ENCODE measurements at regions not wholly inside any gene's neighbourhood (a gene's known extent, or its start where the extent isn't known, plus 50 kb on each side); places are given as distances from the start of the nearest gene placed in this dataset.

DNA sequence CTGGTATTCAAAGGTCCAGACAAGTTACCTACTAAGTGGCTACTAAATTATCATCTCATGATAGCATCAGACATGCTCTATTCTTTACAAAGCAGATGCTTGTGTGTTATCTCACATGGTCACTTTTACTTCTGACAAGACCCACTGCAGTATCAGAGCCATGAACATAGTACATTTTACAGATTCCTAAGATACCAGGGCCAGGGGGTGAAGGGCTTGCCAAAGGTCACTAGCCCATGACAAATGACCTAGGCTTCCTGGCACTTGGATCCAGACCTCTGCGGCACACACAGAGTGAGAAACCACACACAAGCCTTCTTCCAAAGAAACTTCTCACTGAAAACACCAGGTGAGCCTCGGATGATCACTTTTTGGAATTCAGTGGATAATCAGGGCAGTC is 446.8 kb downstream of the EIPR1 start:
- no peak overlapping the region for H3K4me3 ChIP-seq (ENCODE audit: low read depth, poor library complexity, severe bottlenecking)
- intact Hi-C loops (cut with DNase I; ENCODE audit: low total_unique reads), result no loop called here
- 80% methylated on average over 2 of the region's 2 CpGs for WGBS, 2 donors
- TF ChIP-seq, protein P1, sequence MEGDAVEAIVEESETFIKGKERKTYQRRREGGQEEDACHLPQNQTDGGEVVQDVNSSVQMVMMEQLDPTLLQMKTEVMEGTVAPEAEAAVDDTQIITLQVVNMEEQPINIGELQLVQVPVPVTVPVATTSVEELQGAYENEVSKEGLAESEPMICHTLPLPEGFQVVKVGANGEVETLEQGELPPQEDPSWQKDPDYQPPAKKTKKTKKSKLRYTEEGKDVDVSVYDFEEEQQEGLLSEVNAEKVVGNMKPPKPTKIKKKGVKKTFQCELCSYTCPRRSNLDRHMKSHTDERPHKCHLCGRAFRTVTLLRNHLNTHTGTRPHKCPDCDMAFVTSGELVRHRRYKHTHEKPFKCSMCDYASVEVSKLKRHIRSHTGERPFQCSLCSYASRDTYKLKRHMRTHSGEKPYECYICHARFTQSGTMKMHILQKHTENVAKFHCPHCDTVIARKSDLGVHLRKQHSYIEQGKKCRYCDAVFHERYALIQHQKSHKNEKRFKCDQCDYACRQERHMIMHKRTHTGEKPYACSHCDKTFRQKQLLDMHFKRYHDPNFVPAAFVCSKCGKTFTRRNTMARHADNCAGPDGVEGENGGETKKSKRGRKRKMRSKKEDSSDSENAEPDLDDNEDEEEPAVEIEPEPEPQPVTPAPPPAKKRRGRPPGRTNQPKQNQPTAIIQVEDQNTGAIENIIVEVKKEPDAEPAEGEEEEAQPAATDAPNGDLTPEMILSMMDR (IDR thresholded peaks at IDR 0.05), result no peak
- no peak for TF ChIP-seq POLR2A (IDR thresholded peaks at IDR 0.05)
- DNase-seq (ENCODE audit: low spot score in 2 of 2), result peak in 1 of 2 donors; percentile 21

DNA sequence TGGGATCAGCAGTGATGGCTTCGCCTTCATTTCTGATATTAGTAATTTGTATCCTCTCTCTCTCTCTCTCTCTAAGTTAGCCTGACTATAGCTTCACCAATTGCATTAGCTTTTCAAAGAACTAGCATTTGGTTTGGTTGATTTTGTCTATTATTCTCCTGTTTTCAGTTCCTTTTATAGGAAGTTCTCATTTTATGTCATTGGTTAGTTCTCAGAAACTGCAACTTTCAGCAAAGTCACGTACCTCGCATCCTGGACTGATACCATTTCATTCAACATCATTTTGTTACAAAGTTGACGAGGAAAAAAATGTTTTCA is 450.8 kb downstream of the EIPR1 start:
- WGBS, 2 donors, result 67 to 88% methylated on average over 4 of the region's 4 CpGs
- intact Hi-C loops (cut with DNase I; ENCODE audit: low total_unique reads), result no loop called here
- no peak for TF ChIP-seq POLR2A (IDR thresholded peaks at IDR 0.05)
- TF ChIP-seq, protein P1 (IDR thresholded peaks at IDR 0.05), result no peak
- DNase-seq (ENCODE audit: low spot score in 2 of 2), result no peak
- no peak overlapping the region for H3K4me3 ChIP-seq (ENCODE audit: low read depth, poor library complexity, severe bottlenecking)

DNA sequence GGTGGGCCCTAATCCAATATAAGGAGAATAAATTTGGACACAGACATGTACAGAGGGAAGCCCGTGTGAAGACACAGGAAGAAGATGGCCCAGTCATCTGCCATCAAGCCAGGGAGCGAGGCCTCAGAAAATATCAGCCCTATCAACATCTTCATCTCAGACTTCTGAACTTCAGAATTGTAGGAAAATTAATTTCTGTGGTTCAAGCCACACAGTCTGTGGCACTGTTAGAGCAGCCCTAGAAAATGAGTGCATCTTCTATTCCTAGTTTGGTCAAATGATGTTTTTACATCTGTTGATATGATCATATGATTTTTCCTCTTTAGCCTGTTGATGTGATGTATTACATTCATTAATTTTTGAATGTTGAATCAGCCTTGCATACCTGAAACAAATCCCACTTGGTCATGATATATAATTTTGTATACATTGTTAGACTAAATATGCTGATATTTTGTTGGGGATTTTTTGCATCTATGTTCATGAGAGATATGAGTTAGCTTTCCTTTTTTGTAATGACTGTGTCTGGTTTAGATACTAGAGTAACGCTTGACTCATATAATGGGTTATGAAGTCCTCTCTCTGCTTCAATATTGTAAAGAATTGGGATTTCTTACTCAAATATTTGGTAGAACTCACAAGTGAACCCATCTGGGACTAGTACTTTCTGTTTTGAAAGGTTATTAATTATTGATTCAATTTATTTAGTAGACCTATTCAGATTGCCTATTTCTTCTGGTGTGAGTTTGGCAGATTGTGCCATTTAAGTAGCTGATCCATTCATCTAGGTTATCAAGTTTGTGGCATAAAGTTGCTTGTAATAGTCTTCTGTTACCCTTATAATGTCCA is 451.4 kb downstream of the EIPR1 start:
- 80 to 82% methylated on average over 3 of the region's 3 CpGs for WGBS, 2 donors
- intact Hi-C loops (cut with DNase I; ENCODE audit: low total_unique reads), result no loop called here
- TF ChIP-seq, protein P1 (IDR thresholded peaks at IDR 0.05), result no peak
- no peak for TF ChIP-seq POLR2A (IDR thresholded peaks at IDR 0.05)

DNA sequence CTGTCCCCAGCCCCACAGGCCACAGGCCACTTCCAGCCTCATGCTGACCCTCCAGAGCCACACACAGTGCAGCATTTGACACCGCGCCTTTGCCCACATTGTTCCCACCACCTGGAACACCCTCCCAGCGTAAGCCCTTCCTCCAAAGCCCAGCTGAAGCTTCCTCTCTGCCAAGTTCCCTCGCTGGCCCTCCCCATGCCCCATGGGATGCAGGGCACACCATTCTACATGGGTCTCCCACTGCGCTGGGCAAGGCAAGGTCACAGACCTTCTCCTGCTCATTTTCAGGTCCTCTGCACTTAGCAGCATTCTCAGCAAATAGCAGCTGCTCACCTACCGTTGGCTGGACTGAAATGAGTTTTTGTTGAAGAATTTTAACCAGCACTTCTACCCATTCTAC is 455.5 kb downstream of the EIPR1 start:
- peak in 1 of 2 donors; percentile 73 for DNase-seq (ENCODE audit: low spot score in 2 of 2)
- no peak for TF ChIP-seq POLR2A (IDR thresholded peaks at IDR 0.05)
- TF ChIP-seq, protein P1 (IDR thresholded peaks at IDR 0.05), result no peak
- no peak overlapping the region for H3K4me3 ChIP-seq (ENCODE audit: low read depth, poor library complexity, severe bottlenecking)
- WGBS, 2 donors, result 87 to 92% methylated on average over 6 of the region's 6 CpGs
- intact Hi-C loops (cut with DNase I; ENCODE audit: low total_unique reads), result no loop called here

More for the DNA sequence above, 451.4 kb downstream of the EIPR1 start:
- peak in 1 of 2 donors; percentile 40 for DNase-seq (ENCODE audit: low spot score in 2 of 2)
- H3K4me3 ChIP-seq (ENCODE audit: low read depth, poor library complexity, severe bottlenecking), result no peak overlapping the region

DNA sequence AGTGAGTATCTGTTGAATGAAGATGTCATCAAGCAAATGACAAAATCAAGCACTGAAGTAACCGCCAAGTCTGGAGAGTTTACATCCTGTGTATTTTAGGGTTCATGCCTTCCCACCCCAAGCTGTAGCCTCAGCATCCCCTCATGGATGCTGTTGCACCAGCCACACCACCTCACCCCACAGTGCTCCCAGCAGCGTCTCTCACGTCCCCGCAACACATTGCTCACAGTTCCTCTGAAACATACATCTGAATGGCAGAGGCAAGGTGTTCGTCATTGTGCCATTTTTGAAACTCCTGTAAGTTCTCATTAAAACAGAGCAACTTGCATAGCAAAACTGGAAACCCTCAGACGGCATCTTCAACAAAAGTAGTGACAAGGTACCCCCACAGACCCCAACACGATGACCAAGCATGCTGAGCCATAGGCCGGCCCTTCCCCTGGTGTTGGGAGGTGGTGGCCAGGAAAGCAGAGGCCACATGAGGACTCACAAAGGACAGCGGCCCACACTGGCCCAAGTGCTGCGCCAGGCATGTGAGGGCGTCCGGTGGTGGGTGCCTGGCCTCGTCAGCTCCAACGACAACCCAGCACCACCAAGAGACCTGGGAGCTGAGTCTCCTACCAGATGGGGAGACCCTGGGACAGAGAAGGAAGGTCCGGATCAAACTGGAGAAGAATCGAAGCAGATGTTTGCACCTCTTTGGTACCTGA is 456.5 kb downstream of the EIPR1 start:
- peak in 1 of 2 donors; percentile 64 for DNase-seq (ENCODE audit: low spot score in 2 of 2)
- WGBS, 2 donors, result 93 to 94% methylated on average over 16 of the region's 16 CpGs
- TF ChIP-seq, protein P1 (IDR thresholded peaks at IDR 0.05), result no peak
- TF ChIP-seq POLR2A (IDR thresholded peaks at IDR 0.05), result no peak
- no peak overlapping the region for H3K4me3 ChIP-seq (ENCODE audit: low read depth, poor library complexity, severe bottlenecking)
- intact Hi-C loops (cut with DNase I; ENCODE audit: low total_unique reads), result no loop called here

All from lower leg skin (tissue), 4 donors.